Esophagus squamous epithelium (tissue), 5 donors: ENCODE measurements at regions not wholly inside any gene's neighbourhood (a gene's known extent, or its start where the extent isn't known, plus 50 kb on each side); places are given as distances from the start of the nearest gene placed in this dataset.
"Not testable (repeated sequence)": the region's sequence is repeated elsewhere in the genome, so short reads cannot be mapped to it uniquely, and the experiment has no call there.

Source experiments
- DNase-seq: peaks from one replicate; lab custom pipeline; 2025; lab: John Stamatoyannopoulos, UW
- H3K27ac ChIP-seq, 4 donors: fragments of 200-600 bp; sonication (generic); one replicate each; pipeline ENCODE4 v1.5.1; 2016 to 2019; ENCODE audit warnings: mild to moderate bottlenecking in 1 of 4
- H3K27me3 ChIP-seq, 4 donors: fragments of 200-600 bp; sonication (generic); 1 replicate in 3 of 4; 2 replicates in 1 of 4; pipeline versions ENCODE4 v1.5.1 to v1.6.0; 2017 to 2021; ENCODE audit warnings: antibody characterized with exemption in 1 of 4
- H3K36me3 ChIP-seq, 3 donors: fragments of 200-600 bp; sonication (generic); one replicate each; pipeline ENCODE4 v1.5.1; 2016 to 2019
- H3K4me1 ChIP-seq, 3 donors: fragments of 200-600 bp; sonication (generic); one replicate each; pipeline ENCODE4 v1.5.1; 2017 to 2019
- H3K4me3 ChIP-seq, 4 donors: fragments of 200-600 bp; sonication (generic); 1 replicate in 3 of 4; 2 replicates in 1 of 4; pipeline ENCODE4 v1.5.1; 2016 to 2019; ENCODE audit warnings: mild to moderate bottlenecking in 2 of 4, moderate library complexity in 1 of 4
- H3K9me3 ChIP-seq, 3 donors: fragments of 200-600 bp; sonication (generic); one replicate each; pipeline ENCODE4 v1.5.1; 2016 to 2019
- POLR2A ChIP-seq, 4 donors: fragments of 450-650 bp; IDR thresholded peaks; one replicate each; pipeline ENCODE4 v1.6.1; 2017; ENCODE audit warnings: antibody characterized with exemption in 4 of 4, mild to moderate bottlenecking in 4 of 4, moderate library complexity in 3 of 4
- whole genome bisulfite sequencing, 2 donors: methylation state at CpG; one replicate each; pipeline ENCODE4 v1.1.5; 2018; 5-methylcytosine and 5-hydroxymethylcytosine counted together
- intact Hi-C: fragments of 100-400 bp; cut with DNase I; formaldehyde crosslinking; loops from one replicate; pipeline ENCODE4 v1.15.0; 2022
- TF ChIP-seq, protein P1 (sequence below), 6 experiments: fragments of 450-650 bp in 4 of 6; fragments of 200-600 bp in 2 of 6; sonication (generic) in 2 of 6; IDR thresholded peaks; one replicate each; pipeline ENCODE4 v1.5.1; 2016 to 2019; ENCODE audit warnings: antibody characterized with exemption in 6 of 6, mild to moderate bottlenecking in 4 of 6, moderate library complexity in 4 of 6
- donor health status: DM: yes; HTN: yes; CAD: no.

DNA sequence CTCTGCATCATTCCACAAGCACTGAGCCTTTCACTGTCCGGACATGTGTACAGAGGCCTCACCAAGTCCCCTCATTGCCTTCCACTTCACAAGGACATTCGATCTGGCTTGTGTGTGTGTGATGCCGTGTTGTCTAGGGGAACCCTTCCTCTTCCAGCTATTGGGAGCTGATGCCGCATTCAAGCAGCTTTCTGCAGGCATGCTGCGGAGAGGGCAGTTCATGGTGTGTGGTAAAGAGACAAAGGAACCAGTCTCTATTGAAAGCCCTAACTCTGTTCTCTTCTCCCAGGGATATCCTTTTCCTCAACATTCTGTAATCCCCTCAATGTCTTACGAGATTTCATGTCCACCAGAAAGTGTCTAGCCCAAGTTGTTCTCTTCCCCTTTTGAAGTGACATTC, 141.6 kb downstream of the ALOX5 start:
- H3K27me3 ChIP-seq: no peaks in the 10 kb centered on the region
- H3K36me3 ChIP-seq: no peaks in the 10 kb centered on the region
- H3K4me1 ChIP-seq: peaks cover 0 to 18% (median 10%) of the 10 kb centered on the region in 3 donors
- no peaks in the 10 kb centered on the region for H3K9me3 ChIP-seq
- intact Hi-C loops: no loop called here
- no peak overlapping the region for H3K4me3 ChIP-seq
- WGBS, 2 donors: 89 to 90% methylated on average over 6 of the region's 6 CpGs
- TF ChIP-seq POLR2A (IDR thresholded peaks at IDR 0.05): no peak
- TF ChIP-seq, protein P1, sequence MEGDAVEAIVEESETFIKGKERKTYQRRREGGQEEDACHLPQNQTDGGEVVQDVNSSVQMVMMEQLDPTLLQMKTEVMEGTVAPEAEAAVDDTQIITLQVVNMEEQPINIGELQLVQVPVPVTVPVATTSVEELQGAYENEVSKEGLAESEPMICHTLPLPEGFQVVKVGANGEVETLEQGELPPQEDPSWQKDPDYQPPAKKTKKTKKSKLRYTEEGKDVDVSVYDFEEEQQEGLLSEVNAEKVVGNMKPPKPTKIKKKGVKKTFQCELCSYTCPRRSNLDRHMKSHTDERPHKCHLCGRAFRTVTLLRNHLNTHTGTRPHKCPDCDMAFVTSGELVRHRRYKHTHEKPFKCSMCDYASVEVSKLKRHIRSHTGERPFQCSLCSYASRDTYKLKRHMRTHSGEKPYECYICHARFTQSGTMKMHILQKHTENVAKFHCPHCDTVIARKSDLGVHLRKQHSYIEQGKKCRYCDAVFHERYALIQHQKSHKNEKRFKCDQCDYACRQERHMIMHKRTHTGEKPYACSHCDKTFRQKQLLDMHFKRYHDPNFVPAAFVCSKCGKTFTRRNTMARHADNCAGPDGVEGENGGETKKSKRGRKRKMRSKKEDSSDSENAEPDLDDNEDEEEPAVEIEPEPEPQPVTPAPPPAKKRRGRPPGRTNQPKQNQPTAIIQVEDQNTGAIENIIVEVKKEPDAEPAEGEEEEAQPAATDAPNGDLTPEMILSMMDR (IDR thresholded peaks at IDR 0.05): no peak
- no peak for DNase-seq
- no peak overlapping the region for H3K27ac ChIP-seq

DNA sequence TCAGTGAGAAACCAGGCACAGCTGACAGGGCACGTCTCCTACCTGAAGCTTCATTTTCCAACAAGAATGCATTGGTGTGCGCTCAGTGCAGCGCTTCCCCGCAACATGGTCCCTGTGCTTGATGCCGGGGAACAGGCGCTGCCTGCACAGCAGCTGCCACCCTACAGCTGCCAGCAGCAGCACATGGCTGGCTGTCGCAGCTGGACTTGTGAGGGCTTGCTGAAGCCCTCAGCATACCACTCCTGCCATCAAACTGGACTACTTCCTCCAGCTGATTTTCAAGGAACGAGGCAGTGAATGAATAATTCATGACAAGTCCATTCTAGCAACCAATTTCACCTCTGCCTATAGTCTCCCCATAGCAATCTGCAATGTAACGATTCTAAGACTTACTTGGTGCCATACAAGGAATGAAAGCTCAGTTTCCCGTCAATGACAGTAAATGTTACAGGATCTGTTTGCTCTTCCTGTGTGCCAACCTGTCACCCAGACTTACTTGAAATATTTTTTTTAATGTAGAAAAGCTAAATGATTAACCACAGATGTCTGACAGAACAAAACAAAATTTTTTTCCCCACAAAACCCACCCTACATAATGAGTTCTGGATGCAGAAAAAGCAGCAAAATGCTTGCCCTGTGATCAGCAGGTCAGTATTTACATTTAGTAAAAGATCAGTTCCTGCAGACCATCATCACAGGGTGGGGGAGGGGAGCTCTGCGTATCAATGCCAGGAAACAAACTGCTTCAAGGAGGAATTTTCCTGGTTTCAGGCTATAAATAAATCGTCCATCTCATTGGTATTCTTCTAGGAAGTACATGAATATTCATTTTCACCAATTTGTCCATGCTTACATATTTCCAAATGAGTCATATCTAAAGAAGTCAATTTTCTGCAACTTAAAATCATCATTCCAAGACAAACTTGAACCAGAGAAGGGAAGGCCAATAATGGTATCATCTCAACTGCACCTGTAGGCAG, 140.6 kb downstream of the ALOX5 start:
- intact Hi-C loops: no loop called here
- TF ChIP-seq, protein P1 (IDR thresholded peaks at IDR 0.05): no peak
- TF ChIP-seq POLR2A (IDR thresholded peaks at IDR 0.05): no peak
- Histone ChIP-seq H3K9me3 (no peaks in the 10 kb centered on the region), H3K27me3 (no peaks in the 10 kb centered on the region), H3K4me3 (peak overlapping the region in 1 of 4 donors; percentile 23), H3K4me1 (peaks cover 0 to 18% (median 10%) of the 10 kb centered on the region in 3 donors), H3K27ac (no peak overlapping the region), H3K36me3 (no peaks in the 10 kb centered on the region)
- no peak for DNase-seq
- WGBS, 2 donors: 32 to 40% methylated on average over 7 of the region's 12 CpGs

GRCh38 chr10:45513551-45513950, 139.5 kb downstream of the ALOX5 start:
- Histone ChIP-seq H3K4me1 (peaks cover 0 to 18% (median 10%) of the 10 kb centered on the region in 3 donors), H3K9me3 (no peaks in the 10 kb centered on the region), H3K36me3 (no peaks in the 10 kb centered on the region), H3K27me3 (no peaks in the 10 kb centered on the region), H3K27ac (no peak overlapping the region), H3K4me3 (no peak overlapping the region)
- intact Hi-C loops: no loop called here
- no peak for TF ChIP-seq POLR2A (IDR thresholded peaks at IDR 0.05)
- TF ChIP-seq, protein P1 (IDR thresholded peaks at IDR 0.05): no peak
- no peak for DNase-seq
- WGBS, 2 donors: 70 to 73% methylated on average over 3 of the region's 3 CpGs

DNA sequence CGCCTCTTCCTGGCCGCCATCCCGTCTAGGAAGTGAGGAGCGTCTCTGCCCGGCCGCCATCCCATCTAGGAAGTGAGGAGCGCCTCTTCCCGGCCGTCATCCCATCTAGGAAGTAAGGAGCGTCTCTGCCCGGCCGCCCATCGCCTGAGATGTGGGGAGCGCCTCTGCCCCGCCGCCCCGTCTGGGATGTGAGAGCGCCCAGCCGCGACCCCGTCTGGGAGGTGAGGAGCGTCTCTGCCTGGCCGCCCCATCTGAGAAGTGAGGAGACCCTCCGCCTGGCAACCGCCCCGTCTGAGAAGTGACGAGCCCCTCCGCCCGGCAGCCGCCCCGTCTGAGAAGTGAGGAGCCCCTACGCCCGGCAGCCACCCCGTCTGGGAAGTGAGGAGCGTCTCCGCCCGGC, 137.9 kb downstream of the ALOX5 start:
- DNase-seq, H3K27ac ChIP-seq, H3K4me3 ChIP-seq, intact Hi-C loops, H3K9me3 ChIP-seq, H3K36me3 ChIP-seq, H3K27me3 ChIP-seq: not testable (repeated sequence)
- WGBS, 2 donors: no CpG with 5 or more reads among the region's 37 CpGs
- peaks cover 0 to 18% (median 10%) of the 10 kb centered on the region in 3 donors for H3K4me1 ChIP-seq

- H3K4me3 ChIP-seq: no peak overlapping the region
- no peak overlapping the region for H3K27ac ChIP-seq
- no peaks in the 10 kb centered on the region for H3K27me3 ChIP-seq
- peaks cover 0 to 6% (median 5%) of the 10 kb centered on the region in 3 donors for H3K4me1 ChIP-seq
- no peaks in the 10 kb centered on the region for H3K9me3 ChIP-seq
- no peaks in the 10 kb centered on the region for H3K36me3 ChIP-seq
- intact Hi-C loops: no loop called here
- DNase-seq: no peak
- TF ChIP-seq, protein P1 (IDR thresholded peaks at IDR 0.05): no peak
- TF ChIP-seq POLR2A (IDR thresholded peaks at IDR 0.05): no peak
These were observed 135.5 kb downstream of the ALOX5 start for GRCh38 chr10:45509491-45509890.
